ENCODE measurements at regions not wholly inside any gene's neighbourhood (a gene's known extent, or its start where the extent isn't known, plus 50 kb on each side); places are given as distances from the start of the nearest gene placed in this dataset.

DNA sequence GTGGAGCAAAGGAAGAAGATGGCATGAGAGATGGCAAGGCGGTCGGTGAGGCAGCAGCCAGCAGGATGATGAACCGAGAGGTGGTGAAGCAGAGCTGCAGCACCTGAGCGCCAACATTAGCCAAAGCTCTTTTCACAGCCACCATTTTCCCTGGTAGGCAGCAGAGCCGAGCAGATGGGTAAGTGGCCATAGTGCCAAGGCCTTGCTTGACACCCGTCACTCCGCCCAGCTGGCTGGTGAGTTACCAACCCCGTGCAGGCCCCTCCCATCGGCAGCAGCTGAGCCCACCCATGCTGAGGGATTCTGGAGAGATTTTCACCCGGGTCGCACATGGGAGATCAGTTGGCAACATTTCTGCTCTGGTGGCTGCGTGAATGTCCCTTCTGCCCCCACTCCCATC is 647.7 kb downstream of the PTPRU start:
- Mint-ChIP-seq H3K27ac (no peak overlapping the region), H3K27me3 (peaks cover 24 to 38% of the 10 kb centered on the region in 2 donors), H3K4me3 (no peak overlapping the region), H3K36me3 (ENCODE audit: insufficient read depth) (no peaks in the 10 kb centered on the region), H3K9me3 (no peaks in the 10 kb centered on the region), H3K4me1 (ENCODE audit: low read depth in 2 of 2) (no peaks in the 10 kb centered on the region)
- DNase-seq (no peak), ATAC-seq (replicated peaks) (no peak)

DNA sequence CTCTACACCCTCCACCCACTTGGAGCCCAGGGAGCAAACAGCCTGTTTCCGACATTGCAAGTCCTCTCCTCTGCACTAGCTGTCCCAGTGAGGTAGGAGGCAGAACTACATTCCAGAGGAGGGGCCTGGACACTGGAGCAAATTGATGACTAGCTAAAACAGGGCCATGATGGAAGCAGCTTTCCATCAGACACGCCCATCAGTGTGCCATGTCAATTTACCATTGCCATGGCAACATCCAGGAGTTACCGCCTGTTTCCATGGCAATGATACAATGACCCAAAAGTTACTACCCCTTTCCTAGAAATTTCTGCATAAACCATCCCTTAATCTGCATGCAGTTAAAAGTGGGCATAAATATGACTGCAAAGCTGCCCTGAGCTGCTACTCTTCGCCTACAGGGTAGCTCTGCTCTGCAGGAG is 647.1 kb downstream of the PTPRU start:
- Mint-ChIP-seq H3K36me3 (ENCODE audit: insufficient read depth) (no peaks in the 10 kb centered on the region), H3K27me3 (peaks cover 24 to 43% of the 10 kb centered on the region in 2 donors), H3K4me3 (no peak overlapping the region), H3K4me1 (ENCODE audit: low read depth in 2 of 2) (no peaks in the 10 kb centered on the region), H3K9me3 (no peaks in the 10 kb centered on the region), H3K27ac (no peak overlapping the region)
- DNase-seq (no peak), ATAC-seq (replicated peaks) (no peak)

DNA sequence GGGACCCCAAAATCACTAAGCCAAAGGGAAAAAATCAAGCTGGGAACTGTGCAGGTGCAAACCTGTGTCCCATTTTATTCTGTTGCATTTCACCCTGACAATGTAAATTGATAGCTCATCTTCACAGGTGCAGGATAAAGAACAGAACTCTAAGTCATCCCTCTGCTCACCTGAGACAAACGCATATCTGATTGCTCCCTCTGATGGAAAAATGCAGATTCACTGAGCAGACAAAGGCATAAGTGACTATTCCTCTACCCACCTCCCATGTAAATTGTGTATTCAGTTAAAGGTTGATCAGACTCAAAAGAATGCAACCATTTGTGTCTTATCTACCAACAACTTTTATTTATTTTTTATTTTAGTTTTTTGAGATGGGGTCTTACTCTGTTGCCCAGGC is 644.2 kb downstream of the PTPRU start:
- H3K4me1 Mint-ChIP-seq (ENCODE audit: low read depth in 2 of 2): no peaks in the 10 kb centered on the region
- ATAC-seq (replicated peaks) (no peak), DNase-seq (no peak)
- no peaks in the 10 kb centered on the region for H3K9me3 Mint-ChIP-seq
- H3K4me3 Mint-ChIP-seq: no peak overlapping the region
- peaks cover 20 to 39% of the 10 kb centered on the region in 2 donors for H3K27me3 Mint-ChIP-seq
- no peaks in the 10 kb centered on the region for H3K36me3 Mint-ChIP-seq (ENCODE audit: insufficient read depth)
- H3K27ac Mint-ChIP-seq: no peak overlapping the region

DNA sequence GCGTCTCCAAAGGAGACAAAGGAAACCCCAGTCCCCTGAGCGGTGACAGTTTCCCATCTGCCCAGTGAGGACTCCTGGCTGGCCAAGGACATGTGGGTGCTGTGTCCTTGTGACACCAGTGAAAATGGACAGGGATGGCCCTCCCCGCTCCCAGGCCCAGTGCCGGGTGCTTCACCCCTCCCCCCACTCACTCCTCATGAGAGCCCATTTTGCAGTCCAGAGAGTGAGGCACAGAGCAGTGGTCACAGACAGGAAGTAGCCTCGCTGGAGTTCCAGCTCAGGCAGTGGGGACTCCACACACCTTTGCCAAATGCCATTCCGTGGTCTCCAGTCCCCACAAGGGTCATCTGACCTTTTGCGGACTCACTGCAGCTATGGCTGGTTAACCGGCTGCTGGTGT is 642.9 kb downstream of the PTPRU start:
- no peaks in the 10 kb centered on the region for H3K36me3 Mint-ChIP-seq (ENCODE audit: insufficient read depth)
- no peak overlapping the region for H3K4me3 Mint-ChIP-seq

DNA sequence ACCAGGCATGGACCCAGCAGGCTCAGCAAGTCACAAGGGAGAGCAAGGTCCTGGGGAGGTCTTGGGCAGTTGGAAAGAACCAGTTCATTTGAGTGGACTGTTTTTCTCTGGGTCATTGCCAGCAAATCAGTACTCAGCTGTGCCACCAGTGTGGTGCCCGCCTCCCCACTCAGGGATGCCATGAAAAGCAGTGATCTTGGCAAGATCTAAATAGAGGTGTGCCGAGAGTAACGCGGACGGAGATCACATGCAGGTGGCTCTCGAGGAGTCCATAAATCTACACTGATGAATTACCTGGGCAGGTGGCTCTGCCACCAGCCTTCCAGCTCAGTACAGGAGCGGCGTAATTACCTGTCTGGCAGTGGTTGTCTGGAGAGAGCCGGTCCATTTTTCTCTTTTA is 642.2 kb downstream of the PTPRU start:
- H3K9me3 Mint-ChIP-seq: no peaks in the 10 kb centered on the region
- no peak for ATAC-seq (replicated peaks)
- H3K4me3 Mint-ChIP-seq: no peak overlapping the region
- H3K36me3 Mint-ChIP-seq (ENCODE audit: insufficient read depth): no peaks in the 10 kb centered on the region
- DNase-seq: no peak
- no peaks in the 10 kb centered on the region for H3K4me1 Mint-ChIP-seq (ENCODE audit: low read depth in 2 of 2)
- peaks cover 14 to 26% of the 10 kb centered on the region in 2 donors for H3K27me3 Mint-ChIP-seq
- no peak overlapping the region for H3K27ac Mint-ChIP-seq

More for the DNA sequence above, 642.9 kb downstream of the PTPRU start:
- no peaks in the 10 kb centered on the region for H3K9me3 Mint-ChIP-seq
- ATAC-seq (replicated peaks): no peak
- no peak overlapping the region for H3K27ac Mint-ChIP-seq
- no peaks in the 10 kb centered on the region for H3K4me1 Mint-ChIP-seq (ENCODE audit: low read depth in 2 of 2)
- H3K27me3 Mint-ChIP-seq: peaks cover 14 to 26% of the 10 kb centered on the region in 2 donors
- DNase-seq: no peak

DNA sequence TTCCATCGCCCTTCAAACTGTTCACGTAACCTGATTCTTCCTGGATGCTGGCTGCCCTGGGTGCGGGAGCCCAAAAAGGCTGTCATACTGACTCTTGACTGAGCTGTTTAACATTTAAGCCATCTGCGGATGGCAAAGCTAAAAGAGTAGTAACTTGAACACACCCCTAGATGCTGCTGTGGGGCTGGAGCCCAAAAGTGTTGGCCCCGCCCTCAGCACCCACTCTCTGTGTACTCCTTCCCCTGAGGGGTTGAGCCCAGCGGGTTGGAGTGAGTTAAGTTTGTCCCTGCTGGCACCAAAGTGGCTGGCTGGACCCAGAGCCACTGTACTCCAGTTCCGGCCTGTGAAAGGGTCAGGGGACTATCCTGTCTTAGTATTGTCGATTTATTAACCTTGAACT is 640.6 kb downstream of the PTPRU start:
- ATAC-seq (replicated peaks): no peak

DNA sequence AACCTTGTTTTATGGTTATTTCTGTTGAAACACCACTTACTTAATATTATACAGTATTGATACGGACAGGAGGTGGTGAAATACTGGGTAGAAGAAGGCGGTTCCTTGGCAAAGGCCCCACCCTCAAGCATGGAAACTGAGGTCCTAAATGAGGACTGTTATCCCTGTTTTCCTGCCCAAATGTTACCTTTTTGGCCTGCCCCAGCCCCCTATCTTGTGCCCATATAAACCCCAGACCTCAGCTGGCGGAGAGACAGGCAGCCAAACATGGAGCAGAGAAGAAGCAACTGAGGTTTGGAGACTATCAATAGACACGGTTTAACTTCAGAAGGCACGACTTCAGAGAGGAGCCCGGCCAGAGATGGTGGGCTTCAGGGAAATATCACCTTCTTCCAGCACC is 640.1 kb downstream of the PTPRU start:
- Mint-ChIP-seq H3K27me3 (peaks cover 23 to 38% of the 10 kb centered on the region in 2 donors), H3K4me3 (no peak overlapping the region), H3K9me3 (no peaks in the 10 kb centered on the region), H3K27ac (no peak overlapping the region), H3K4me1 (ENCODE audit: low read depth in 2 of 2) (no peaks in the 10 kb centered on the region), H3K36me3 (ENCODE audit: insufficient read depth) (no peaks in the 10 kb centered on the region)
- no peak for DNase-seq
- no peak for ATAC-seq (replicated peaks)

More for the DNA sequence above, 640.6 kb downstream of the PTPRU start:
- Mint-ChIP-seq H3K27me3 (peaks cover 22 to 35% of the 10 kb centered on the region in 2 donors), H3K36me3 (ENCODE audit: insufficient read depth) (no peaks in the 10 kb centered on the region), H3K9me3 (no peaks in the 10 kb centered on the region), H3K27ac (no peak overlapping the region), H3K4me3 (no peak overlapping the region), H3K4me1 (ENCODE audit: low read depth in 2 of 2) (no peaks in the 10 kb centered on the region)
- no peak for DNase-seq

DNA sequence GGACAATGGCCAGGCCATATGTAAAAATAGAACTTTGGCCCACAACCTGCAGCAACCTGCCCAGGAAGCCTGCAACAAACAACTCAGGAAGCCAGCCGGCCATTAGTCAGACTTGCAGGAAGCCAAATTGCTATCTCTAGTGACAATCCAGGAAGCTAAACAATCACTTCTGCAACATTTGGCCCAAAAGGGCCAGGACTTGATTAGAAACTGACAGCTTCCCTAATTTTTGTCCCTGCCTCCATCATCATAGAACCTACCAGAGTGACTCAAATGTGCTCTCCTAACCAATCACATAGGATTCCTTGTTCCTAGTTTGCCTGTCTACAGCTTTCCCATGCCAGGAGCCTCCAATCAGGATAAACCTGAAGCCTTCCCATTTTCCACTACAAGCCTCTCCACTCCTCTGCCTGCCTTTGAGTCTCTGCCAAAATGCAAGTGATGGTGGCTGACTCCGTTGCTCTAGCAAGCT is 639.3 kb downstream of the PTPRU start:
- no peaks in the 10 kb centered on the region for H3K4me1 Mint-ChIP-seq (ENCODE audit: low read depth in 2 of 2)
- no peak for ATAC-seq (replicated peaks)
- H3K9me3 Mint-ChIP-seq: no peaks in the 10 kb centered on the region
- H3K27ac Mint-ChIP-seq: no peak overlapping the region
- no peak overlapping the region for H3K4me3 Mint-ChIP-seq
- peaks cover 23 to 38% of the 10 kb centered on the region in 2 donors for H3K27me3 Mint-ChIP-seq
- DNase-seq: no peak
- H3K36me3 Mint-ChIP-seq (ENCODE audit: insufficient read depth): no peaks in the 10 kb centered on the region

DNA sequence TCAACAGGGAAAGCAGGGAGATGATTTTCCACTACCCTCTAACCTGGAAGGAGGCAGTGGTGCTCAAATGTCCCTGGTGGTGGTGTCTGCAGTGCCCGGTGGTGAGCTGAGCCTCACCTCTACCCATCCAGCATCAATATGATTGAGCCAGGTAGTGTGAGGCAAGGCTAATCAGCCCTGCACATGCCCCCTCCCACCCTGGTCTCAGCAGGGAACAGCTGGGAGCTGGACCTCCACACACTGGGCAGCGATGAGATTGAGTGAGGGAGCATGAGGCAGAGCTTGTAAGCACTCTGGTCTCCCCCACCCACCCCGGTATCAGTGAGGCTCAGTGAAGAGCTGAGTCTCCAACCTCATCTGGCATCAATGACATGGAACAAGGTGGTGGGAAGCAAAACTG is 634.3 kb downstream of the PTPRU start:
- Mint-ChIP-seq H3K4me1 (ENCODE audit: low read depth in 2 of 2) (no peaks in the 10 kb centered on the region), H3K27me3 (peaks cover 28 to 35% of the 10 kb centered on the region in 2 donors), H3K4me3 (no peak overlapping the region), H3K9me3 (no peaks in the 10 kb centered on the region), H3K27ac (no peak overlapping the region), H3K36me3 (ENCODE audit: insufficient read depth) (no peaks in the 10 kb centered on the region)
- ATAC-seq (replicated peaks) (no peak), DNase-seq (no peak)

DNA sequence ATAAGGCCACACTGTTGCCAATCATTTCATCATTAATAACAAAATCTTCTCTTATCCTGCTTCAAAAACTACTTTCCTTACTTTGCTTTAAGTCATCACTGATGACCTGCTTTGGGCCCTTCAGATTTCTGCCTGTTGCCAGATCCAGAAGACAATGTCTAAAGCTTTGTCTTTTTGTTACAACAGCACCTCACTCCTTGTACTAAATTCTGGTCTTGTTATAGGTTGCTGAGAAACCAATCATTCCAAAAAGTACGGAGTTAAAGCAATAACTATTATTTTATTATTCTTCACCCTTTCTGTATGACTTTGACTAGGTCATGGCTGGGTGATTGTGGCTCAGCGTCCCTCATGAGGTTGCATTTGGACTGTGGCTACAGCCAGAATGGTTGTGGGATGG is 633.5 kb downstream of the PTPRU start:
- Mint-ChIP-seq H3K4me1 (ENCODE audit: low read depth in 2 of 2) (no peaks in the 10 kb centered on the region), H3K36me3 (ENCODE audit: insufficient read depth) (no peaks in the 10 kb centered on the region), H3K9me3 (no peaks in the 10 kb centered on the region), H3K27ac (no peak overlapping the region), H3K27me3 (peaks cover 28 to 35% of the 10 kb centered on the region in 2 donors), H3K4me3 (no peak overlapping the region)
- DNase-seq: no peak
- no peak for ATAC-seq (replicated peaks)

DNA sequence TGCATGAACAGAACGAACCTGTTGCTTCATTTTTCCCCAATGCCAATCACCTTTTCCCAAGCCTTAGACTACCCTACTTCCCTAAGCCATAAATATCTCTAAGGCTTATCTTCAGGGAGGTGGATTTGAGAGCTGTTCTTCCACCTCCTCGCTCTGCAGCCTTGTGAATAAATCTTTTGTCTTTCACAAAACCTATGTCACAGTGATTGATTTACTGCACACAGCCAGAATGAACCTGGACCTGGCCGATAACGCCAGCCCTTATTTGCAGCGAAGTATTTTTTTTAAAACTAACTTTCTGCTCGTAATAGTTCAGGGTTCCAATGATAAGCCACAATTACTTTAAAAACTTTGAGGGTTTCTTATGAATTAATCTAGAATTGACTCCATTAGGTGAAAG is 632.6 kb downstream of the PTPRU start:
- H3K27ac Mint-ChIP-seq: no peak overlapping the region
- no peaks in the 10 kb centered on the region for H3K36me3 Mint-ChIP-seq (ENCODE audit: insufficient read depth)
- H3K4me1 Mint-ChIP-seq (ENCODE audit: low read depth in 2 of 2): no peaks in the 10 kb centered on the region
- DNase-seq: no peak
- ATAC-seq (replicated peaks): no peak
- no peak overlapping the region for H3K4me3 Mint-ChIP-seq
- peaks cover 28 to 35% of the 10 kb centered on the region in 2 donors for H3K27me3 Mint-ChIP-seq
- H3K9me3 Mint-ChIP-seq: no peaks in the 10 kb centered on the region

DNA sequence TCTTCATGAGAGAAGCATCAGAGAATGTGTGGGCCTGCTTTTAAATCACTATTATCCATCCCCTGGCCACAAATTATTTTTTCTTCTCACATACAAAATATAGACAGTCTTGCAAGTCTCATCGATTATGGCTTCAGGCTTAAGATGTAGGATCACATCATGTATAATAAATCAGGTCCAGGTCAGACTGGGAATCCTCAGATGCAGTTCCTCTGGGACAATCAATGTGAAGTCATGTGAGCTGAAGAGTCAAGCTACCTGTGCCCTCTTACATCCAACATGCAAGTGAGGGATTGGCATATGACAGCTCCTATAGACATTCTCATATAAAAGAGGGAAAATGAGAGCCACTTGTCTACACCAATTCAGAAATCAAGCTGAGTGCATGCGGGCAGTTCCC is 631.8 kb downstream of the PTPRU start:
- no peak overlapping the region for H3K4me3 Mint-ChIP-seq
- no peak for DNase-seq
- no peaks in the 10 kb centered on the region for H3K9me3 Mint-ChIP-seq
- H3K27ac Mint-ChIP-seq: no peak overlapping the region
- H3K4me1 Mint-ChIP-seq (ENCODE audit: low read depth in 2 of 2): no peaks in the 10 kb centered on the region
- no peak for ATAC-seq (replicated peaks)
- H3K36me3 Mint-ChIP-seq (ENCODE audit: insufficient read depth): no peaks in the 10 kb centered on the region
- H3K27me3 Mint-ChIP-seq: peaks cover 28 to 35% of the 10 kb centered on the region in 2 donors

DNA sequence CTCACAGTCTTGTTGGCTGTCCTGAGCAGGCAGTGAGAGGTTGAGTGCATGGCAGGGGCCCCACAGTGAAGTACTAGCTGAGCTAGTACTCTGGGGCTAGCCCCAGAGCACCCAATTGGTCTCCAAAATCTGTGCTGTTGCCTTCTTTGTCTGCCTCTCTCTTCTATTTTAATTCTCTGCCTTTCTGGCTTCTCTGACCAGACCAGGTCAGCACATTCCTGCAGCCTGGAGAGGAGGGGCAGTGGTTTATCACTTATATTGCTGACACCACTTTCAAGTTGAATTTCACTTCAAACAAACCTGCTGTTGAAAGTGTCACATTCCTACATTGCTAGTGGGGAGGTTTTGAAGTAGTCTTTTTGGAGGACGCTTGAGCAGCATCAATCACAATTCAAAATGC is 628.7 kb downstream of the PTPRU start:
- H3K9me3 Mint-ChIP-seq: peaks cover 3 to 7% of the 10 kb centered on the region in 2 donors
- ATAC-seq (replicated peaks) (no peak), DNase-seq (no peak)
- no peak overlapping the region for H3K4me3 Mint-ChIP-seq
- no peak overlapping the region for H3K27ac Mint-ChIP-seq
- no peaks in the 10 kb centered on the region for H3K36me3 Mint-ChIP-seq (ENCODE audit: insufficient read depth)
- peaks cover 26% of the 10 kb centered on the region in 2 donors for H3K27me3 Mint-ChIP-seq
- no peaks in the 10 kb centered on the region for H3K4me1 Mint-ChIP-seq (ENCODE audit: low read depth in 2 of 2)

DNA sequence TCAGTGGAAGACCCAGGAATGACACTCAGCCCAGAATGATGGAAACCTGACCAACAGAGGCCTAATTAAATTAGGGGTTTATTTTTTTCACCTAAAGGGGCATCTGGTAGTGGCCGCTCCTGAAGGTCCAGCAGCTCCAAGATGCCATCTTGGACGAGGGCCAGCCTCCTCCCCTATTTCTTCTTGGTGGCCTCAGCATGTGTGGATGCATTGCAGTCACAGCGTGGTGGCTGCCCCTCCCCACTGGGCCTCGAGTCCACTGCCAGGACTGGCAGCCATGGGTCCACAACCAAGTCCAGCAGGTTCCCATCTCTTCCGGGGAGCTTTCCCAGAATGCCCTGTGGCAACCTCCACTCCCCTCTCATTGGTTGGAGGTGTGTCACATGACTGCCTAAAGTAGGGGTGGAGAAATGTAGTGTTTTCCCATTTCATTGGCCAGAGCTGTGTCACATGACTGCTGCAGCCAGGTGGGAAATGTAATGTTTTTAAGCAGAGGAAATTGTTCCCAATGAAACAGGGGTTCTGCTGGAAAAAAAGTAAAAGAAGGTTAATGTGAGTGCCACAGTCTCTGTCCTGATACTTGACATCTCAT is 628.2 kb downstream of the PTPRU start:
- Mint-ChIP-seq H3K4me1 (ENCODE audit: low read depth in 2 of 2) (no peaks in the 10 kb centered on the region), H3K4me3 (no peak overlapping the region), H3K27me3 (peaks cover 22 to 31% of the 10 kb centered on the region in 2 donors), H3K27ac (no peak overlapping the region), H3K9me3 (peaks cover 3 to 7% of the 10 kb centered on the region in 2 donors), H3K36me3 (ENCODE audit: insufficient read depth) (no peaks in the 10 kb centered on the region)
- DNase-seq (no peak), ATAC-seq (replicated peaks) (no peak)
